ENCODE measurements at regions not wholly inside any gene's neighbourhood (a gene's known extent, or its start where the extent isn't known, plus 50 kb on each side); places are given as distances from the start of the nearest gene placed in this dataset.

DNA sequence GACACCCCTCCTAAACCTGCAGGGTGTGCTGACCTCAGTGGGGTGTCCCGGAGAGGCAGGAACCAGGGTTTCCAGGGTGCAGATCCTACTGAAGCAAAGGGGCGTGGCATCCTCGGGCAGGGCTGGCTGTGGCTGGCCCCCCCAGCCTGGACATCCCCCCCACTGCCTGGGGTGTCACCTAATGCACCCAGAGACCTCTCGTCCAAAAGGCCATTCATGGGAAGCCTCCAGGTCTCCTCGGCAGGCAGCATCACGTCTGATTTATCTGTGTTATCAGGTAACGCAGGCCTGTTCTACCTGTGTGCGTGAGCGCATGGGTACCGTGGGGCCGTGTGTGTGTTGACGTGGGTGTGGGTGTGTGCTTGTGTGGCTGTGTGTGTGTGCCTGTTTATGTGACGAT lies 210.0 kb downstream of the SHOX start:
- TF ChIP-seq, protein P1, sequence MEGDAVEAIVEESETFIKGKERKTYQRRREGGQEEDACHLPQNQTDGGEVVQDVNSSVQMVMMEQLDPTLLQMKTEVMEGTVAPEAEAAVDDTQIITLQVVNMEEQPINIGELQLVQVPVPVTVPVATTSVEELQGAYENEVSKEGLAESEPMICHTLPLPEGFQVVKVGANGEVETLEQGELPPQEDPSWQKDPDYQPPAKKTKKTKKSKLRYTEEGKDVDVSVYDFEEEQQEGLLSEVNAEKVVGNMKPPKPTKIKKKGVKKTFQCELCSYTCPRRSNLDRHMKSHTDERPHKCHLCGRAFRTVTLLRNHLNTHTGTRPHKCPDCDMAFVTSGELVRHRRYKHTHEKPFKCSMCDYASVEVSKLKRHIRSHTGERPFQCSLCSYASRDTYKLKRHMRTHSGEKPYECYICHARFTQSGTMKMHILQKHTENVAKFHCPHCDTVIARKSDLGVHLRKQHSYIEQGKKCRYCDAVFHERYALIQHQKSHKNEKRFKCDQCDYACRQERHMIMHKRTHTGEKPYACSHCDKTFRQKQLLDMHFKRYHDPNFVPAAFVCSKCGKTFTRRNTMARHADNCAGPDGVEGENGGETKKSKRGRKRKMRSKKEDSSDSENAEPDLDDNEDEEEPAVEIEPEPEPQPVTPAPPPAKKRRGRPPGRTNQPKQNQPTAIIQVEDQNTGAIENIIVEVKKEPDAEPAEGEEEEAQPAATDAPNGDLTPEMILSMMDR (conservative IDR thresholded peaks at IDR 0.05; ENCODE audit: low read depth in 2 of 2): no peak
- no peak for TF ChIP-seq EZH2 (IDR thresholded peaks at IDR 0.05; ENCODE audit: low read depth, unreplicated experiment)
- no peak for TF ChIP-seq EZH2phosphoT487 (IDR thresholded peaks at IDR 0.05; ENCODE audit: unreplicated experiment)
- TF ChIP-seq, protein P2, sequence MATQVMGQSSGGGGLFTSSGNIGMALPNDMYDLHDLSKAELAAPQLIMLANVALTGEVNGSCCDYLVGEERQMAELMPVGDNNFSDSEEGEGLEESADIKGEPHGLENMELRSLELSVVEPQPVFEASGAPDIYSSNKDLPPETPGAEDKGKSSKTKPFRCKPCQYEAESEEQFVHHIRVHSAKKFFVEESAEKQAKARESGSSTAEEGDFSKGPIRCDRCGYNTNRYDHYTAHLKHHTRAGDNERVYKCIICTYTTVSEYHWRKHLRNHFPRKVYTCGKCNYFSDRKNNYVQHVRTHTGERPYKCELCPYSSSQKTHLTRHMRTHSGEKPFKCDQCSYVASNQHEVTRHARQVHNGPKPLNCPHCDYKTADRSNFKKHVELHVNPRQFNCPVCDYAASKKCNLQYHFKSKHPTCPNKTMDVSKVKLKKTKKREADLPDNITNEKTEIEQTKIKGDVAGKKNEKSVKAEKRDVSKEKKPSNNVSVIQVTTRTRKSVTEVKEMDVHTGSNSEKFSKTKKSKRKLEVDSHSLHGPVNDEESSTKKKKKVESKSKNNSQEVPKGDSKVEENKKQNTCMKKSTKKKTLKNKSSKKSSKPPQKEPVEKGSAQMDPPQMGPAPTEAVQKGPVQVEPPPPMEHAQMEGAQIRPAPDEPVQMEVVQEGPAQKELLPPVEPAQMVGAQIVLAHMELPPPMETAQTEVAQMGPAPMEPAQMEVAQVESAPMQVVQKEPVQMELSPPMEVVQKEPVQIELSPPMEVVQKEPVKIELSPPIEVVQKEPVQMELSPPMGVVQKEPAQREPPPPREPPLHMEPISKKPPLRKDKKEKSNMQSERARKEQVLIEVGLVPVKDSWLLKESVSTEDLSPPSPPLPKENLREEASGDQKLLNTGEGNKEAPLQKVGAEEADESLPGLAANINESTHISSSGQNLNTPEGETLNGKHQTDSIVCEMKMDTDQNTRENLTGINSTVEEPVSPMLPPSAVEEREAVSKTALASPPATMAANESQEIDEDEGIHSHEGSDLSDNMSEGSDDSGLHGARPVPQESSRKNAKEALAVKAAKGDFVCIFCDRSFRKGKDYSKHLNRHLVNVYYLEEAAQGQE (IDR thresholded peaks at IDR 0.05; ENCODE audit: unreplicated experiment): no peak
- no peak for TF ChIP-seq JUNB (IDR thresholded peaks at IDR 0.05; ENCODE audit: unreplicated experiment)
- no peak for TF ChIP-seq POLR2AphosphoS5 (IDR thresholded peaks at IDR 0.05; ENCODE audit: low read depth)
- TF ChIP-seq ZNF114 (CRISPR knock-in tag; IDR thresholded peaks at IDR 0.05): no peak
- no peak for TF ChIP-seq CREB1 (CRISPR knock-in tag; IDR thresholded peaks at IDR 0.05; ENCODE audit: low read depth)

Data from GM23338 (cell line).